ENCODE measurements at regions not wholly inside any gene's neighbourhood (a gene's known extent, or its start where the extent isn't known, plus 50 kb on each side); places are given as distances from the start of the nearest gene placed in this dataset.

- TF ChIP-seq JUND (IDR thresholded peaks at IDR 0.05; ENCODE audit: low read depth) = no peak
- no peak for DNase-seq (ENCODE audit: low read depth in 1 of 2, low spot score in 1 of 2)
- in situ Hi-C loops (cut with HindIII; ENCODE audit: low pct_unique_long_range_greater_than_20kb, low sequenced_read_pairs) = no loop called here
These were observed 209.0 kb upstream of the SAMSN1 start for GRCh38 chr21:14755086-14755485.

DNA sequence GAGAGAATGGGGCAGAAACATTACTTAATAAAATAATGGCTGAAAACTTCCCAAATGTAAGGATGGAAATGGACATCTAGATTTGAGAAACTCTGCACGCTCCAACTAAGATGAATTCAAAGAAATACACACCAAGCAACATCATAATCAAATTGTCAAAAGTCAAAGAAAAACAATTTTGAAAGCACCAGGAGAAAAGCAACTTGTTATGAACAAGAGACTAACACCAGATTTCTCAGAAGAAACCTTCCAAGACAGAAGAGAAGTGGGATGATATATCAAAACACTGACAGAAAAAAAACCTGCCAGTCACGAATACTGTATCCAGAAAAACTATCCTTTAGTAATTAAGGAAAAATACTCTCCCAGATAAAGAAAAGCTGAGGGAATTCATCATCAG, 208.6 kb upstream of the SAMSN1 start:
- TF ChIP-seq JUND (IDR thresholded peaks at IDR 0.05; ENCODE audit: low read depth) = no peak
- DNase-seq (ENCODE audit: low read depth in 1 of 2, low spot score in 1 of 2) = no peak
- in situ Hi-C loops (cut with HindIII; ENCODE audit: low pct_unique_long_range_greater_than_20kb, low sequenced_read_pairs) = no loop called here

- in situ Hi-C loops (cut with HindIII; ENCODE audit: low pct_unique_long_range_greater_than_20kb, low sequenced_read_pairs) = no loop called here
- no peak for TF ChIP-seq JUND (IDR thresholded peaks at IDR 0.05; ENCODE audit: low read depth)
These were observed 208.1 kb upstream of the SAMSN1 start for GRCh38 chr21:14754259-14754604.

GRCh38 chr21:14753466-14754258, 207.5 kb upstream of the SAMSN1 start:
- TF ChIP-seq JUND (IDR thresholded peaks at IDR 0.05; ENCODE audit: low read depth) = no peak
- in situ Hi-C loops (cut with HindIII; ENCODE audit: low pct_unique_long_range_greater_than_20kb, low sequenced_read_pairs) = no loop called here
- no peak for DNase-seq (ENCODE audit: low read depth in 1 of 2, low spot score in 1 of 2)

More at GRCh38 chr21:14754259-14754604, 208.1 kb upstream of the SAMSN1 start:
- DNase-seq (ENCODE audit: low read depth in 1 of 2, low spot score in 1 of 2) = no peak

- DNase-seq (ENCODE audit: low read depth in 1 of 2, low spot score in 1 of 2) = no peak
- no peak for TF ChIP-seq JUND (IDR thresholded peaks at IDR 0.05; ENCODE audit: low read depth)
- in situ Hi-C loops (cut with HindIII; ENCODE audit: low pct_unique_long_range_greater_than_20kb, low sequenced_read_pairs) = no loop called here
These were observed 207.0 kb upstream of the SAMSN1 start for GRCh38 chr21:14753069-14753465.

- TF ChIP-seq JUND (IDR thresholded peaks at IDR 0.05; ENCODE audit: low read depth) = no peak
- in situ Hi-C loops (cut with HindIII; ENCODE audit: low pct_unique_long_range_greater_than_20kb, low sequenced_read_pairs) = no loop called here
- DNase-seq (ENCODE audit: low read depth in 1 of 2, low spot score in 1 of 2) = no peak
These were observed 206.3 kb upstream of the SAMSN1 start for GRCh38 chr21:14752345-14752909.

DNA sequence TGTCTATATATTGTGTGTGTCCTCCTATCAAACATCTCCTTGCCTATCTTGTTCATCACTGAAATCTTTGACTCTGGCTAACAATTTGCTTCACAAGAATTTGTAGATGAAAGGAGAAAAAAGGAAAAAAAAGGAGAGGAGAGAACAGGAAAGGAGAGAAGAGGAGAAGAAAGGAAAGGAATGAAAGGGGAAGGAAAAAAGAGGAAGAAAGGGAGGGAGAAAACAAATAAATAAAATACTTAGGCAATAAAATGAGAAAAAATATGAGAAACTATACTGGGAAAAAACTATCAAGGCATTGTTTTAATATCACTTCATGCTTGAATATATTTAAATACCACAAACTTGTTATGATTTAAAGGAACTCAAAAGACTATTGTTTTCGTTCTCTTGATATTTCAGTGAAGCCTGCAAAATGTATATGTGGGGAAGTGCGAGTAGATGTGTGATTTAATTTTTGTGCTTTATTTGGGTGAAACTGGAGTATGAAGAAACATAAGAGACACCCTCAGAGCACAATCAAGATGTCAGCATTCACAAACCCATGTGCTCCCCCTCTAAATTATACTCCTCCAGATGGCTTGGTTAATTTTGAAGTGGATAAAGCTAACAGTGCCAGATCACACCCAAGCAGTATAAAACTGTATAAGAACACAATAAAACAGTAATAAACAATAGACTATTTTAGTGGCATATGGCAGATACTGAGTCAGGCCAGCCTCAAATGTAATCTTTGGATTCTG, 205.7 kb upstream of the SAMSN1 start:
- no peak for TF ChIP-seq JUND (IDR thresholded peaks at IDR 0.05; ENCODE audit: low read depth)
- in situ Hi-C loops (cut with HindIII; ENCODE audit: low pct_unique_long_range_greater_than_20kb, low sequenced_read_pairs) = no loop called here
- DNase-seq (ENCODE audit: low read depth in 1 of 2, low spot score in 1 of 2) = no peak

- no peak for TF ChIP-seq JUND (IDR thresholded peaks at IDR 0.05; ENCODE audit: low read depth)
- in situ Hi-C loops (cut with HindIII; ENCODE audit: low pct_unique_long_range_greater_than_20kb, low sequenced_read_pairs) = no loop called here
- no peak for DNase-seq (ENCODE audit: low read depth in 1 of 2, low spot score in 1 of 2)
These were observed 204.9 kb upstream of the SAMSN1 start for GRCh38 chr21:14751011-14751410.

DNA sequence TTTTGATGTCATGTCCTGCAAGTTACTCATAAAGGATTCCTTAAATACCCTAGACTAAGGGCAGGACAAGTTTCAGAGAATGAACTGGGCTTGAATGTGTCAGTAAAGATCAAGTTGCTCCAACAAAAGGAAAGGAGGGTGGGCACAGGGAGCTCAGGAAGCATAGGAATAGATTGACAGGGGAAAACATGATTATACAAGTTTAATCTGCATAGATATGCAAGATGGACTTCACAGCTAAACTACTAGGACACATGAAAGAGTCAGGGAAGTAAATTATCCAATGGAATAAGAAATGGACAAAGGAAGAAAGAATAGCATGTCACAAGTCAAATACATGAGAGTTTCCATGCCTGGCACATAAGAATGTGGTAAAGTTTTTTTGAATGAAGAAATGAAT, 203.9 kb upstream of the SAMSN1 start:
- no peak for TF ChIP-seq JUND (IDR thresholded peaks at IDR 0.05; ENCODE audit: low read depth)
- no peak for DNase-seq (ENCODE audit: low read depth in 1 of 2, low spot score in 1 of 2)
- in situ Hi-C loops (cut with HindIII; ENCODE audit: low pct_unique_long_range_greater_than_20kb, low sequenced_read_pairs) = no loop called here

GRCh38 chr21:14748662-14749061, 202.5 kb upstream of the SAMSN1 start:
- no peak for TF ChIP-seq JUND (IDR thresholded peaks at IDR 0.05; ENCODE audit: low read depth)
- DNase-seq (ENCODE audit: low read depth in 1 of 2, low spot score in 1 of 2) = no peak
- in situ Hi-C loops (cut with HindIII; ENCODE audit: low pct_unique_long_range_greater_than_20kb, low sequenced_read_pairs) = no loop called here

GRCh38 chr21:14744368-14744767, 198.3 kb upstream of the SAMSN1 start:
- no peak for TF ChIP-seq JUND (IDR thresholded peaks at IDR 0.05; ENCODE audit: low read depth)
- no peak for DNase-seq (ENCODE audit: low read depth in 1 of 2, low spot score in 1 of 2)
- in situ Hi-C loops (cut with HindIII; ENCODE audit: low pct_unique_long_range_greater_than_20kb, low sequenced_read_pairs) = no loop called here

GRCh38 chr21:14742119-14742518, 196.0 kb upstream of the SAMSN1 start:
- in situ Hi-C loops (cut with HindIII; ENCODE audit: low pct_unique_long_range_greater_than_20kb, low sequenced_read_pairs) = no loop called here
- no peak for DNase-seq (ENCODE audit: low read depth in 1 of 2, low spot score in 1 of 2)
- TF ChIP-seq JUND (IDR thresholded peaks at IDR 0.05; ENCODE audit: low read depth) = no peak

- in situ Hi-C loops (cut with HindIII; ENCODE audit: low pct_unique_long_range_greater_than_20kb, low sequenced_read_pairs) = no loop called here
- TF ChIP-seq JUND (IDR thresholded peaks at IDR 0.05; ENCODE audit: low read depth) = no peak
- DNase-seq (ENCODE audit: low read depth in 1 of 2, low spot score in 1 of 2) = peak in 1 of 2 experiments; percentile 12
These were observed 195.1 kb upstream of the SAMSN1 start for GRCh38 chr21:14741256-14741655.
